Epithelial cell of proximal tubule (primary cell): ENCODE measurements at regions not wholly inside any gene's neighbourhood (a gene's known extent, or its start where the extent isn't known, plus 50 kb on each side); places are given as distances from the start of the nearest gene placed in this dataset.

Experiments
- DNase-seq: peaks from one replicate; pipeline ENCODE4 v3.0.0-alpha.2; 2011; ENCODE audit warnings: low read depth
- H3K4me3 ChIP-seq: 2 replicates; pipeline ENCODE4 v1.5.1; 2011; ENCODE audit warnings: low read depth, mild to moderate bottlenecking, low read length
- TF ChIP-seq, protein P1 (sequence below): conservative IDR thresholded peaks from 2 replicates; pipeline ENCODE4 v1.5.1; 2012; ENCODE audit warnings: low read depth, mild to moderate bottlenecking, low read length

DNA sequence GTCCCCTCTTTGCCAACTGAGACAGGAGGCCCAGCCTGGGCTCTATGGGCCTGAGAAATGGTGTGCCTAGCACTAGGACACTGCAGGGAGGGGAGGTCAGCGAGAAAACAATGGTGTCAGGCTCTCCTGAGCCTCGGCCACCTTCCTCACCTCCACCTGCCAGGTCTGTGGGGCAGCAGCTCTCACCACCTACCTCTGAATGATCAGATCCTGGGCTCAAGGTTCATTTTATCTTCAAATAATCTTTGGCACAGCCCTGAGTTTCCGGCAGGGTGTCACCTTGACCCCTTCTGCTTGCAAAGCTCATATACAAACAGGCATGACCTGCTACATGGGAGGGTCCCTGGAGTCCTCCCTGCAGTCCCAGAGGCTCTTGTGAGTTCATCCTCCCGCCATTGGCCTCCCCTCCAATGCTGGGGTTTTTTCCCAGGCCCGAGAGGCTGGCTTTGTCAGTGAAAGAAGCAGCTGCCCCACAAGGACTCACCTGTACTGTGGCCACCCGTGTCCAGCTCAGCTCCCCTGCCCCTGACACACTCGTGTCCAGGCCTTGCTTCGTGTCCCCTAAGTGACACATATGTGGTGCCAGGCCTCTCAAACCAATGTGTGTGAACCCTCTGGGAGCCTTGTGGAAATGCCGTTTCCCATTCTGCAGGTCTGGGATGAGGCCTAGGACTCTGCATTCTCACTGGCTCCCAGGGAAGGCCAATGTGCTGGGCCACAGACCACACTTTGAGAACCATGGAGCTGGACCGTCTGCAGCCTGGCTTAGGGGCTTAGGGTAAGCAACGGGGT lies 176.8 kb upstream of the CIBAR2 start:
- TF ChIP-seq, protein P1, sequence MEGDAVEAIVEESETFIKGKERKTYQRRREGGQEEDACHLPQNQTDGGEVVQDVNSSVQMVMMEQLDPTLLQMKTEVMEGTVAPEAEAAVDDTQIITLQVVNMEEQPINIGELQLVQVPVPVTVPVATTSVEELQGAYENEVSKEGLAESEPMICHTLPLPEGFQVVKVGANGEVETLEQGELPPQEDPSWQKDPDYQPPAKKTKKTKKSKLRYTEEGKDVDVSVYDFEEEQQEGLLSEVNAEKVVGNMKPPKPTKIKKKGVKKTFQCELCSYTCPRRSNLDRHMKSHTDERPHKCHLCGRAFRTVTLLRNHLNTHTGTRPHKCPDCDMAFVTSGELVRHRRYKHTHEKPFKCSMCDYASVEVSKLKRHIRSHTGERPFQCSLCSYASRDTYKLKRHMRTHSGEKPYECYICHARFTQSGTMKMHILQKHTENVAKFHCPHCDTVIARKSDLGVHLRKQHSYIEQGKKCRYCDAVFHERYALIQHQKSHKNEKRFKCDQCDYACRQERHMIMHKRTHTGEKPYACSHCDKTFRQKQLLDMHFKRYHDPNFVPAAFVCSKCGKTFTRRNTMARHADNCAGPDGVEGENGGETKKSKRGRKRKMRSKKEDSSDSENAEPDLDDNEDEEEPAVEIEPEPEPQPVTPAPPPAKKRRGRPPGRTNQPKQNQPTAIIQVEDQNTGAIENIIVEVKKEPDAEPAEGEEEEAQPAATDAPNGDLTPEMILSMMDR = no peak
- DNase-seq = no peak
- no peak overlapping the region for H3K4me3 ChIP-seq

GRCh38 chr16:85289760-85290625 lies 177.7 kb upstream of the CIBAR2 start:
- TF ChIP-seq, protein P1 = no peak
- H3K4me3 ChIP-seq = no peak overlapping the region
- DNase-seq = no peak

- no peak overlapping the region for H3K4me3 ChIP-seq
- no peak for DNase-seq
- TF ChIP-seq, protein P1 = no peak
Observed at GRCh38 chr16:85290626-85291301, 178.5 kb upstream of the CIBAR2 start.

GRCh38 chr16:85291302-85292148 lies 179.3 kb upstream of the CIBAR2 start:
- TF ChIP-seq, protein P1 = no peak
- no peak for DNase-seq
- H3K4me3 ChIP-seq = no peak overlapping the region

DNA sequence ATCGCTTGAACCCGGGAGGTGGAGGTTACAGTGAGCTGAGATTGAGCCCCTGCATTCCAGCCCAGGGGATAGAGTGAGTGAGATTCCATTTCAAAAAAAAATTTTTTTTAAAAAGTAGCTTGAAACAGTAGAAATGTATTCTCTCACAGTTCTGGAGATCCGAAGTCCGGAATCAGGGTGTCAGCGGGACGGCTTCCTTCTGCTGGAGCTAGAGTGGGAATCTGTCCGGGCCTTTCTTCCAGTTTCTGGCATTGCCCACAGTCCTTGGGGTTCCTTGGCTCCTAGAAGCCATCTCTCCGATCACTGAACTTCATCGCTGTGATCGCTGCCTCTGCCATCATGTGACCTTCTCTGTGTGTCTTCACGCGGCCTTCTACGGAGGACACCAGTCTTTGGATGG lies 181.2 kb upstream of the CIBAR2 start:
- TF ChIP-seq, protein P1 = no peak
- DNase-seq = no peak
- H3K4me3 ChIP-seq = no peak overlapping the region
